RWPE2 (cell line): ENCODE measurements at regions not wholly inside any gene's neighbourhood (a gene's known extent, or its start where the extent isn't known, plus 50 kb on each side); places are given as distances from the start of the nearest gene placed in this dataset.
"Not testable (repeated sequence)": the region's sequence is repeated elsewhere in the genome, so short reads cannot be mapped to it uniquely, and the experiment has no call there.

Source experiments
- ATAC-seq: fragments of 200-7000 bp; cut with Tn5 transposase; 3 replicates; pipeline ENCODE4 v1.9.1; 2021; ENCODE audit warnings: low read depth
- DNase-seq: peaks from one replicate; pipeline ENCODE4 v3.0.0-alpha.2; 2020; ENCODE audit warnings: low spot score
- H3K27ac ChIP-seq: fragments of 450-650 bp; 2 replicates; pipeline ENCODE4 v1.5.1; 2017; ENCODE audit warnings: mild to moderate bottlenecking; ENCODE audit not compliant: poor library complexity, severe bottlenecking
- H3K27me3 ChIP-seq: fragments of 250-450 bp; sonication (Bioruptor Pico); 2 replicates; pipeline ENCODE4 v1.5.1; 2021; ENCODE audit warnings: mild to moderate bottlenecking, moderate library complexity; ENCODE audit not compliant: insufficient read depth, poor library complexity, severe bottlenecking
- H3K36me3 ChIP-seq: fragments of 250-450 bp; sonication (Bioruptor Pico); 2 replicates; pipeline ENCODE4 v1.5.1; 2020; ENCODE audit warnings: low read depth, mild to moderate bottlenecking, moderate library complexity
- H3K4me1 ChIP-seq: fragments of 250-450 bp; sonication (Bioruptor Pico); 2 replicates; pipeline ENCODE4 v1.5.1; 2021; ENCODE audit warnings: mild to moderate bottlenecking, moderate library complexity; ENCODE audit not compliant: insufficient read depth, poor library complexity, severe bottlenecking
- H3K4me3 ChIP-seq: fragments of 250-450 bp; sonication (Bioruptor Pico); 2 replicates; pipeline ENCODE4 v1.5.1; 2021; ENCODE audit warnings: mild to moderate bottlenecking, moderate library complexity; ENCODE audit not compliant: severe bottlenecking
- H3K9me3 ChIP-seq: fragments of 250-450 bp; sonication (Bioruptor Pico); 2 replicates; pipeline ENCODE4 v1.5.1; 2021; ENCODE audit warnings: mild to moderate bottlenecking, moderate library complexity; ENCODE audit not compliant: severe bottlenecking
- CTCF ChIP-seq: fragments of 450-650 bp; IDR thresholded peaks from one replicate; pipeline ENCODE4 v1.5.1; 2017; ENCODE audit warnings: mild to moderate bottlenecking, moderate library complexity; ENCODE audit not compliant: poor library complexity, severe bottlenecking

- no peaks in the 10 kb centered on the region for H3K9me3 ChIP-seq
- DNase-seq (no peak), ATAC-seq (no peak)
- H3K36me3 ChIP-seq = no peaks in the 10 kb centered on the region
- H3K4me1 ChIP-seq = peaks cover 37% of the 10 kb centered on the region
- no peak for TF ChIP-seq CTCF
- no peaks in the 10 kb centered on the region for H3K27me3 ChIP-seq
- no peak overlapping the region for H3K27ac ChIP-seq
- no peak overlapping the region for H3K4me3 ChIP-seq
Measured at GRCh38 chr2:234364661-234365060, 132.2 kb downstream of the ARL4C start.

- Histone ChIP-seq H3K36me3 (no peaks in the 10 kb centered on the region), H3K27me3 (no peaks in the 10 kb centered on the region), H3K9me3 (no peaks in the 10 kb centered on the region), H3K27ac (no peak overlapping the region), H3K4me3 (no peak overlapping the region), H3K4me1 (peaks cover 28% of the 10 kb centered on the region)
- DNase-seq = no peak
- ATAC-seq = no peak
- no peak for TF ChIP-seq CTCF
Measured at GRCh38 chr2:234363647-234364294, 133.1 kb downstream of the ARL4C start.

GRCh38 chr2:234363011-234363487, 133.8 kb downstream of the ARL4C start:
- no peaks in the 10 kb centered on the region for H3K27me3 ChIP-seq
- H3K27ac ChIP-seq = no peak overlapping the region
- H3K9me3 ChIP-seq = no peaks in the 10 kb centered on the region
- ATAC-seq (no peak), DNase-seq (no peak)
- peaks cover 21% of the 10 kb centered on the region for H3K4me1 ChIP-seq
- H3K4me3 ChIP-seq = no peak overlapping the region
- H3K36me3 ChIP-seq = no peaks in the 10 kb centered on the region
- no peak for TF ChIP-seq CTCF

GRCh38 chr2:234360313-234360975, 136.4 kb downstream of the ARL4C start:
- not testable (repeated sequence) for H3K4me1 ChIP-seq, H3K27ac ChIP-seq, DNase-seq, H3K36me3 ChIP-seq, H3K9me3 ChIP-seq, ATAC-seq, H3K4me3 ChIP-seq, H3K27me3 ChIP-seq

- no peaks in the 10 kb centered on the region for H3K36me3 ChIP-seq
- ATAC-seq (no peak), DNase-seq (no peak)
- no peaks in the 10 kb centered on the region for H3K27me3 ChIP-seq
- H3K4me1 ChIP-seq = no peaks in the 10 kb centered on the region
- no peaks in the 10 kb centered on the region for H3K9me3 ChIP-seq
- no peak overlapping the region for H3K27ac ChIP-seq
- no peak for TF ChIP-seq CTCF
- no peak overlapping the region for H3K4me3 ChIP-seq
Measured at GRCh38 chr2:234357666-234358065, 139.2 kb downstream of the ARL4C start.
